Spleen (tissue), 11 donors: ENCODE measurements at regions not wholly inside any gene's neighbourhood (a gene's known extent, or its start where the extent isn't known, plus 50 kb on each side); places are given as distances from the start of the nearest gene placed in this dataset.

Source experiments
- DNase-seq: peaks from one replicate; pipeline ENCODE4 v3.0.0-alpha.2; 2020
- H3K27ac ChIP-seq, 8 donors: fragments of 200-600 bp; sonication (generic) in 7 of 8; 1 replicate in 4 of 8; 2 replicates in 4 of 8; pipeline versions ENCODE4 v1.5.0 to v1.8.0; 2016 to 2021; ENCODE audit warnings: inconsistent platforms in 4 of 8, mild to moderate bottlenecking in 4 of 8, moderate library complexity in 1 of 8
- H3K27me3 ChIP-seq, 7 donors: fragments of 200-600 bp; sonication (generic) in 6 of 7; replicated peaks in 1 of 7; 1 replicate in 4 of 7; 2 replicates in 3 of 7; pipeline versions ENCODE4 v1.5.0 to v1.8.0; 2016 to 2021; ENCODE audit warnings: inconsistent platforms in 3 of 7, mild to moderate bottlenecking in 1 of 7
- H3K36me3 ChIP-seq, 6 donors: fragments of 200-600 bp; sonication (generic) in 5 of 6; 1 replicate in 4 of 6; 2 replicates in 2 of 6; pipeline versions ENCODE4 v1.5.0 to v1.8.0; 2016 to 2021; ENCODE audit warnings: inconsistent platforms in 2 of 6
- H3K4me1 ChIP-seq, 6 donors: fragments of 200-600 bp; sonication (generic) in 5 of 6; 1 replicate in 3 of 6; 2 replicates in 3 of 6; pipeline versions ENCODE4 v1.5.0 to v1.8.0; 2016 to 2021; ENCODE audit warnings: inconsistent platforms in 3 of 6
- H3K4me3 ChIP-seq, 8 donors: fragments of 200-600 bp; sonication (generic) in 7 of 8; 1 replicate in 4 of 8; 2 replicates in 4 of 8; pipeline versions ENCODE4 v1.5.0 to v1.8.0; 2016 to 2021; ENCODE audit warnings: inconsistent platforms in 4 of 8, mild to moderate bottlenecking in 4 of 8, moderate library complexity in 2 of 8
- H3K9me3 ChIP-seq, 8 donors: fragments of 200-600 bp; sonication (generic) in 7 of 8; 1 replicate in 4 of 8; 2 replicates in 4 of 8; pipeline versions ENCODE4 v1.5.0 to v1.8.0; 2016 to 2021; ENCODE audit warnings: inconsistent platforms in 4 of 8
- POLR2A ChIP-seq, 3 donors: fragments of 450-650 bp; IDR thresholded peaks; one replicate each; pipeline ENCODE4 v1.5.1; 2017; ENCODE audit warnings: antibody characterized with exemption in 3 of 3, mild to moderate bottlenecking in 1 of 3
- POLR2AphosphoS5 ChIP-seq, 3 donors: sonication (generic); formaldehyde crosslinking; IDR thresholded peaks; one replicate each; pipeline ENCODE4 v1.5.1; 2017; ENCODE audit warnings: antibody characterized with exemption in 3 of 3
- WGBS, 5 donors: extraction: QIAGEN DNeasy Blood & Tissue Kit in 3 of 5; methylation state at CpG; one replicate each; pipeline versions ENCODE4 v1.1.5 to v1.1.7; 2013 to 2018; 5-methylcytosine and 5-hydroxymethylcytosine counted together
- intact Hi-C: fragments of 100-400 bp; cut with DNase I; formaldehyde crosslinking; loops from one replicate; pipeline ENCODE4 v1.15.0; 2023; ENCODE audit warnings: low total_unique reads
- TF ChIP-seq, protein P1 (sequence below), 11 experiments: fragments of 200-600 bp in 7 of 11; fragments of 450-650 bp in 4 of 11; sonication (generic) in 4 of 11; IDR thresholded peaks in 8 of 11; conservative IDR thresholded peaks in 3 of 11; 1 replicate in 7 of 11; 2 replicates in 4 of 11; pipeline versions ENCODE4 v1.4.0 to v1.8.0; 2016 to 2021; ENCODE audit warnings: antibody characterized with exemption in 11 of 11, inconsistent platforms in 4 of 11, mild to moderate bottlenecking in 1 of 11
- donor health status: healthy with polysubstance abuse.
- donor health status: DM: no; HTN: no; CAD: no; lungs with moderate emphysema.
- donor health status: DM: no; HTN: no; CAD: no.
- donor health status: Bipolar disorder and iron deficiency.
- donor health status: healthy.
- donor health status: DM: no; HTN: no; CAD: no.
- donor health status: DM: yes; HTN: yes; CAD: no.

GRCh38 chr21:25036775-25037174, 570.5 kb downstream of the MRPL39 start:
- no peak overlapping the region for H3K27ac ChIP-seq
- TF ChIP-seq POLR2A (IDR thresholded peaks at IDR 0.05) (no peak), POLR2AphosphoS5 (IDR thresholded peaks at IDR 0.05) (no peak)
- TF ChIP-seq, protein P1, sequence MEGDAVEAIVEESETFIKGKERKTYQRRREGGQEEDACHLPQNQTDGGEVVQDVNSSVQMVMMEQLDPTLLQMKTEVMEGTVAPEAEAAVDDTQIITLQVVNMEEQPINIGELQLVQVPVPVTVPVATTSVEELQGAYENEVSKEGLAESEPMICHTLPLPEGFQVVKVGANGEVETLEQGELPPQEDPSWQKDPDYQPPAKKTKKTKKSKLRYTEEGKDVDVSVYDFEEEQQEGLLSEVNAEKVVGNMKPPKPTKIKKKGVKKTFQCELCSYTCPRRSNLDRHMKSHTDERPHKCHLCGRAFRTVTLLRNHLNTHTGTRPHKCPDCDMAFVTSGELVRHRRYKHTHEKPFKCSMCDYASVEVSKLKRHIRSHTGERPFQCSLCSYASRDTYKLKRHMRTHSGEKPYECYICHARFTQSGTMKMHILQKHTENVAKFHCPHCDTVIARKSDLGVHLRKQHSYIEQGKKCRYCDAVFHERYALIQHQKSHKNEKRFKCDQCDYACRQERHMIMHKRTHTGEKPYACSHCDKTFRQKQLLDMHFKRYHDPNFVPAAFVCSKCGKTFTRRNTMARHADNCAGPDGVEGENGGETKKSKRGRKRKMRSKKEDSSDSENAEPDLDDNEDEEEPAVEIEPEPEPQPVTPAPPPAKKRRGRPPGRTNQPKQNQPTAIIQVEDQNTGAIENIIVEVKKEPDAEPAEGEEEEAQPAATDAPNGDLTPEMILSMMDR (IDR thresholded peaks at IDR 0.05 in 8 of 11, conservative IDR thresholded peaks at IDR 0.05 in 3 of 11): no peak
- H3K4me1 ChIP-seq: peaks cover 0 to 17% (median 0%) of the 10 kb centered on the region in 6 donors
- DNase-seq: no peak
- H3K4me3 ChIP-seq: no peak overlapping the region
- intact Hi-C loops: no loop called here
- WGBS, 5 donors: 84 to 89% (median 87%) methylated on average over 1 of the region's 1 CpG
- H3K27me3 ChIP-seq: no peaks in the 10 kb centered on the region
- no peaks in the 10 kb centered on the region for H3K9me3 ChIP-seq
- H3K36me3 ChIP-seq: no peaks in the 10 kb centered on the region

DNA sequence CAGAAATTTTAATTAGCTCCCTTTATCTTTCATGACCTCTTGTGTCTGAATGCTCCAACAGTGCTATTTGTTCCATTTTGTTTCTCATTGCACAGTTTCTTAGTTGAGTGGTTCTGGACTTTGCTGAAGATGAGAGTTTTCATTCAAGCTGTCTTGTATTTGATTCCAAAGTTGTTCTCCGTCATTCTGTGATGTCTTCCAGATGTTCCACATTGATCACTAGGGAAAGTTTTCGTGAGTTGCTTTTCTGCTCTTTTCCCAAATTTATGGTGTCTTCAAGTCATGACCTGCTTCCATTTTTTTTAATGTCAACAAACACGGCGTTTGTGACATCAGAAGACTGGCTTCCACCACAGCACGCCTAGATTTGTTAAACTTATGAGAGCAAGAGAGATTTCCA, 575.5 kb downstream of the MRPL39 start:
- TF ChIP-seq, protein P1 (IDR thresholded peaks at IDR 0.05 in 8 of 11, conservative IDR thresholded peaks at IDR 0.05 in 3 of 11): no peak
- TF ChIP-seq POLR2AphosphoS5 (IDR thresholded peaks at IDR 0.05) (no peak), POLR2A (IDR thresholded peaks at IDR 0.05) (no peak)
- Histone ChIP-seq H3K9me3 (no peaks in the 10 kb centered on the region), H3K27me3 (no peaks in the 10 kb centered on the region), H3K4me1 (peaks cover 0 to 2% (median 0%) of the 10 kb centered on the region in 6 donors), H3K36me3 (no peaks in the 10 kb centered on the region), H3K4me3 (no peak overlapping the region), H3K27ac (no peak overlapping the region)
- intact Hi-C loops: no loop called here
- no peak for DNase-seq
- 74 to 86% (median 81%) methylated on average over 5 of the region's 5 CpGs for WGBS, 5 donors

DNA sequence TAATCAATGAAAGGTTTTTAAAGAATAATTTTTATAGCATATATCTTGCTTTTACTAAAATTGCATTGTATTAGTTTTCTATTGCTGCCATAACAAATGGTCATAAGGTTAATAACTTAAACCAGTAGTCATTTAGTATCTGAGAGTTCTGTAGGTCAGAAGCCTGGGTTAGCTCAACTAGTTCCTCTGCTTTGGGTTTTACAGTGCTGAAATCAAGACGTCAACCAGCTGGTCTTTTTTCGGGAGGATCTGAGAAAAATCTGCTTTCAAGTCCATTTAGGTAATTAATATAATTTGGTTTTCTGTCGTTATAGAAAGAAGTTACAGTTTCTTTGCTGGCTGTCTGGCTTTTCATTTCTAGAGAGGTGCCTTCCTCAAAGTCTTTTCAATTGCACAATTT, 577.7 kb downstream of the MRPL39 start:
- peaks cover 0 to 4% (median 0%) of the 10 kb centered on the region in 8 donors for H3K9me3 ChIP-seq
- WGBS, 5 donors: 36 to 49% (median 45%) methylated on average over 3 of the region's 3 CpGs
- TF ChIP-seq POLR2AphosphoS5 (IDR thresholded peaks at IDR 0.05) (no peak), POLR2A (IDR thresholded peaks at IDR 0.05) (no peak)
- TF ChIP-seq, protein P1 (IDR thresholded peaks at IDR 0.05 in 8 of 11, conservative IDR thresholded peaks at IDR 0.05 in 3 of 11): no peak
- no peaks in the 10 kb centered on the region for H3K27me3 ChIP-seq
- no peaks in the 10 kb centered on the region for H3K4me1 ChIP-seq
- no peak overlapping the region for H3K27ac ChIP-seq
- intact Hi-C loops: no loop called here
- DNase-seq: no peak
- no peak overlapping the region for H3K4me3 ChIP-seq
- H3K36me3 ChIP-seq: no peaks in the 10 kb centered on the region

GRCh38 chr21:25025596-25025995, 581.7 kb downstream of the MRPL39 start:
- H3K4me3 ChIP-seq: no peak overlapping the region
- no peak for DNase-seq
- H3K27ac ChIP-seq: no peak overlapping the region
- no peaks in the 10 kb centered on the region for H3K36me3 ChIP-seq
- 54 to 73% (median 70%) methylated on average over 2 of the region's 2 CpGs for WGBS, 5 donors
- intact Hi-C loops: no loop called here
- H3K27me3 ChIP-seq: no peaks in the 10 kb centered on the region
- no peaks in the 10 kb centered on the region for H3K4me1 ChIP-seq
- peaks cover 0 to 4% (median 0%) of the 10 kb centered on the region in 8 donors for H3K9me3 ChIP-seq
- no peak for TF ChIP-seq POLR2A (IDR thresholded peaks at IDR 0.05)
- no peak for TF ChIP-seq POLR2AphosphoS5 (IDR thresholded peaks at IDR 0.05)
- TF ChIP-seq, protein P1 (IDR thresholded peaks at IDR 0.05 in 8 of 11, conservative IDR thresholded peaks at IDR 0.05 in 3 of 11): no peak
